ENCODE measurements at regions not wholly inside any gene's neighbourhood (a gene's known extent, or its start where the extent isn't known, plus 50 kb on each side); places are given as distances from the start of the nearest gene placed in this dataset.

- no peak for TF ChIP-seq CTCF (optimal IDR thresholded peaks at IDR 0.05 in 1 of 3, IDR thresholded peaks at IDR 0.05 in 1 of 3, conservative IDR thresholded peaks at IDR 0.05 in 1 of 3; ENCODE audit: extremely low read depth in 1 of 3, insufficient read depth in 2 of 3, low read length in 3 of 3)
- no peak for TF ChIP-seq EZH2 (IDR thresholded peaks at IDR 0.05; ENCODE audit: low read length)
These were observed 243.6 kb upstream of the LUZP2 start for GRCh38 chr11:24253237-24253760.
